ENCODE measurements at regions not wholly inside any gene's neighbourhood (a gene's known extent, or its start where the extent isn't known, plus 50 kb on each side); places are given as distances from the start of the nearest gene placed in this dataset.
A peak's percentile ranks its signal among the peaks of the same experiment; 100 is the strongest.

DNA sequence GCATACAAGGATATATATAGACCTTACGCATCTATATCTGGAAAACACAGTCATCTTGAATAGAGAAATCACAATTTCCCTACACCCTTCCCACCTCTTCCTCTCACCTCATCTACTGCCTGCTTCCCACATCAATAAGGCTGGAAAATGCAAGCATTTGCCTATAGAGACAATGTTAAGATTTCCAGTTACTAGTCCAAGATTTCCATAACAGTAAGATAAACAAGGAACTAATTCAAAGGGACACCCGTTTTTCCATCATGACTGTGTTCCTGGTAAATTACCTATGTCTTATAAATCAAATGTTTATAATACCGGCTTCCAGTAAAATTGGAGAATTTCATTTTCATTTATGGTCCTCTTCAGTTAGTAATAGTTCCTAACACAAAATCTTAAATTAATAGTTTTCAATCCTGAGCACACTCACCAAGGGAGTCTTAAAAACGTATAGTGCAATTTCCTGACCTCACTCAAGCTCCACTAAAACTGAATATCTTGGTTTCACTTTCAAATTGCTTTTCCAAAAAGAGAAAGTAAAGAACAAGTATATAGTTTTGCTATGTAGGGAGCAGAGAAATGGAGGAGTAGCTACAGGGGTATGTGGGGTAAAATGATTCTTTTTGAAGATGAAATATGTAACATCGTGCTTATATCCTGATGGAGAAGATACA, 398.7 kb downstream of the PLPP3 start:
- no peak for DNase-seq

DNA sequence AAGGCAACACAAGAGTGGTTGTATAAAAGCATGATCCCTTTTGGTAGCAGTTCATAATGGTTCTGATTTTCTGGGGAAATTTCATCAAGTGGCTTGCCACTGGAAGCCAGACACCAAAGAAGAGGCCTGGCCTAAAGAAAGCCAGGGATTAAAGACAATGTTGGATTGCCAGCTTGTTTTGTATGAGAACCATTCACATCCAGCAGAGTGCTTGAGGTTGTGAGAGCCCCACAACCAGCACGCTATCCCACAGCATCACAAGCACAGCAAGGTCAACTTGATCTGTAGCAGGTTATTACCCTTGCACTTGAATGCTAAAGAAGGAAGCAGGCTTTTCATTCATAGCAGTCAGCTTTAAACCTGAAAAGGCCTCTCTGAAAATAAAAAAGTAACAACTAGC, 399.8 kb downstream of the PLPP3 start:
- no peak for DNase-seq

DNA sequence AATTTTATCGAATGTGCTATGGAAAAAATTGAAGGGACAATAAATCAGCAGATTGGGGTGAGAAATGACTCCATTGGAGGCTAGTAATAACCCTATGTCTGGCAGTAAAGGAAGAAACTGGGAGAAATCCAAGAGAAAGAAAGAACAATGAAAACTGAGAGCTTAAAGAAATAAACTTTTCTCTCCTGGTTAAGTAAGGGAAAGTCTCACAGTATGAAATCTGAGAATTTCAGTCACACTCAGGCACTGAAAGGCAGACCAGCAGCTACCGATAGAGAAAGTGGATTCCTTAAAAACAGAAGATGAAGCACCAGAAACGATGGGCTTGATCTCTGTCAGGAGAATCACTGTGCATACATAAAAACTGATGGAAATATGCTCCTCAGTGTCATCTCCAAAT, 404.2 kb downstream of the PLPP3 start:
- no peak for DNase-seq

DNA sequence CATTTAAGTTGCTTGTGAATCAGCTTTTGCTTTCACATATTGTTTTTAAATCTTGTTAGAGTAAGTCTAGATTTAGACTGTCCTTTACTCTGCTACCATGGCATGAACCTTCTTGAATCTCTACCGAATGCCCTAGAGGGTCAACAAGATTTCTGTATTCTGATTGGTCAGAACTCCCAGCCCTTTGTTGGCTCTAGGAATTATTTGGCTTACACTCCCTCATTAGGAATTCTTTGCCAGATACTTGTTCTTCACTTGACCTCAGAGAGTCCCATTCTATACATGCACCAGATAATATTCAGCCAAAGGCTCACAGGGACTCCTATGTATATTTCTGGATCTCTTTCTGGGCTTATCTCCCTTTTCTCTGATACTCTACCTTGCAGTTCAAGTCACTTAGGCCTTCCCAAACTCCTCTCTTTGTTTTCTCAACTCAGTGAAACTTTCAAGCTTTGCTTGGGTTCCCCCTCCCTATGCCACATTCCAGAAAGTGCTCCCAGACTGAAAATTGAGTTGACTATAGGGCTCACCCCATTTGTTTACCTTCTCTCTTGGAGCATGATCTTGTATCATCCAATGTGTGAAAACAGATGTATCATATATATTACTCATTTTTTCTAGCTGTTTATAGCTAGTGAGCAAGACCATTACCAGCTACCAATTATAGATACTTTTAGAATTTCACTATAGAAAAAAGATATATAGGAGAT, 405.0 kb downstream of the PLPP3 start:
- no peak for DNase-seq

DNA sequence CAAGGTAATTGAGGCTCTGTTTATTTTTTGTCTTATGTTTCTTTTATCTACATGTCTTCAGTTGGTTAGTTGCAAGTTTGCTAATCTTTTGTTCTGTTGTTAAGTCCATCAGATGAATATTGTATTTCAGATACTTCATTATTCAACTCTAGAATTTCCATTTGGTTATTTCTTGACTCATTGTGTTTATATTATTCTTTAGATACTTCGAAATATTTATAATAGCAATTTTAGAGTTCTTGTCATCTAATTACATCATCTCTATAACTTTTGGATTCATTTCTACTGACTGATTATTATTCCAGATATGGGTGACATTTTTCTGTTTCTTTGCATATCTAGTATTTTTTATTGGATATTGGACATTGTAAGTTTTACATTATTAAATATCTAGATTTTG, 405.6 kb downstream of the PLPP3 start:
- DNase-seq, result no peak

DNA sequence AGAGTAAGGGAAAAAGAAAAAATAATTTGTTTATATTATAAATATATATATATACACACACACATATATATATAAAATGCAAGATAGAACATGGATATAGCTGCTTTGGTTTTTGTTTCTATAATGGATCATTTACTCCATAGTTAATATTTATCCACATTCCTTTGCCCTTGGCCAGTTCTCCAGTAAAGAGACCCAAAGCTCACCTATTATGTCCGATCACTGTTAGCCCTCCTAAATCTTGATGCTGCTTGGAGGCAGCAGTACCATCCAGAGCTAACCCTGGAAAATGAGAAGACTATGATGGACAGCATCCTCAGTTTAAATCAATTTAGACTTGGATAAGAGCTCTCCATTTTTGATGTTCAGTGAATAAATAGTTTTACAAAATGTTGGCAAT, 407.7 kb downstream of the PLPP3 start:
- DNase-seq, result no peak

DNA sequence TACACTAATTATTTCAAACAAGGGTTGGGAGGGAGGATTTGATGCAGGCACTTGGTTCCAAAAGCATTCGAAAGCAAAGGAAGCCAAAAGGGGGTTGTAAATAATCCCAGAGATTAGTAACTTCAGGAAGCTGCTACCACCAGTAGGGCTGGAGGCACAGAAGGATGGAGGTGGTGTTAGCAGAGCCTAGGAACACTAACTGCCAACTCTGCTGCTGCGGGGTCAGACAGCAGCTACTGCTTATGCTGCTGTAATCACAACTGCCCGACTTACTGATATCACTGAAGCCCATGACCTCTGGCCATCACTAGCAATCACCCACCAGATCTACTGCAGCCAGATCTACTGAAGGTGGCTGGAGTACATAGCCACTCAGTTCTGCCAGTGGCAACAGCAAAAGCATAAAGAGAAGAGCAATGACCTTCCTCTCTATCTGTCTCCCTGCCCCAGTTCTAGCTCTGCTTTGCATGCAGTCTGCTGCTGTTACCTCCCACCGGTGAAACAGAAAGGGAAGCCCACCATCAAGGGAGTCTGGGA, 408.5 kb downstream of the PLPP3 start:
- DNase-seq, result no peak

DNA sequence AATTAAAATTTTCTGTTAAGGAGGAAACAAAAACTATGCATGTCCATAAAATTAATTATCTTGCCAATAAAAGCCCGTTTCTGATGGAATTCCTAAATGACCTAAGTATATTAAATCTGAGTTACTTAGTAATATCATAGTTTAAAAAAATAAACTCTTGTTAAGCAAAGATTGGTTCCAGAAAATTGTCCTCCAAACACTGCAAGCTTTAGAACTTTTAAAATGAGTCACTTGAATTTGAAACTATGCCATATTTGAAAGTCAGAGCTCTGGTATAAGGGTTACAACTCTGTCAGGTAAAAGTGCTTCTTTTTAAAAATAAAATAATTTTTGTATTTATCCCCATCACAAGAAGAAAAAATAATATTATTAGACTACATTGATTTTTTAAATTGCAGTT, 409.5 kb downstream of the PLPP3 start:
- DNase-seq, result no peak

DNA sequence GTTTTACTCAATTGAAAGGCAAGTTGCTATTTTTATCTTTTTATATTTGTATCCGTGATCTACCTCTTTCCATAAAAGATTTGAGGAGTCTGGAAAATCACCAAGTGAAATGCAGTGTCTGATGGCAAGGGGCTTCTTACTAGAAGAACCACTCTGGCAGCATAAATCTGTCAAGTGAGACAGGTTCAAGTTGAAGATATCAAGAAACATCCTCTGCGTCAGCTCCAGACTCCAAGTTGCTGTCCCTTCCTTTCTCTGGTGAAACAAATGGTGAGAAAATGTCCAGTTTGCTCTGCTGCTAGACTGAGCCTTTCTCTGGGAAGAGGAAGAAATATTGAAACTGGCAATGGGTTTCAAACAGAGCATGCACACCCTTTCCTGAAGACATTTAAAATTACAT, 411.2 kb downstream of the PLPP3 start:
- DNase-seq, result no peak

DNA sequence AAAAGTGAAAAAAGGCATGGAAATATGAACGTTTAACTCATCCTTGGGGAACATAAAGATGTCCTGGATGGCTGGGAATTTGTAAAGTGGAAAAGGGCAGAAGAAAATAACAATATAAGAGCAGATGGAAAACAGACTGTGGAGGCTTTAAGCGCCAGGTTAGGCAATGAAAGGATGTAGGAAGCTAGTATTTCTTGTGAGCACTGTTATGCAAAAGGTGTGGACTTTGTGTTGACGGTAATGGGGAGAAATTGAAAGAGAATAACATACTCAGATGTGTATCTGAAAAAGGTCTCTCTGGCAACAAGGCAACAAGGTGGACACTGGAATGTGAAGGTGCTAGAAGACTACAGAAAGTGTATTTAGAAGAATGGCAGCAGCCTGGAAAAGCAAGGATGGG, 411.8 kb downstream of the PLPP3 start:
- DNase-seq, result no peak

DNA sequence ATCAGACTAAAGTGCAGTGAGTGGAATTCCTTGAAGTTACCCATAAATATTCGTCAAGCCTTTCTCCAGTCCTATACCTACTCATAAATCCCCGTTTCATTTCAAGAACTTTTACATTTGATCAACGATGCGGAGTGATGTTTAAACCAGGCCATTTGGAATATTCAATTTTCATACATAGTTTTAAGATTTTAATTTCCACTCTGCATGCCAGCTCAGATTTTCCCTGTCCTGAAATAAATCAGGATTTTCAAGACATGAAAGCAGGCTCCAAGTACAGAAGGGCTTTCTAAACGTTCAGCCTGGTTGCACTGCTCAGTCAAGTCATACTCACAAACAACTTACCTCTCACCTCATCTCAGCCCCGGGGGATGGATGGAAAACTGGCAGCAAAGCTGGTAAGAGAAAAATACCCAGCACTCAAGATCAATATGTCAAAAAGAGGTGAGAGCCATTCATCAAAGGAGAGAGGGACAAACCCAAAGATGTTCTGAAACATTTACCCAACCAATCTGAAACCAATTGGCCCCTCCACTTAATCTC, 418.5 kb downstream of the PLPP3 start:
- DNase-seq, result no peak

DNA sequence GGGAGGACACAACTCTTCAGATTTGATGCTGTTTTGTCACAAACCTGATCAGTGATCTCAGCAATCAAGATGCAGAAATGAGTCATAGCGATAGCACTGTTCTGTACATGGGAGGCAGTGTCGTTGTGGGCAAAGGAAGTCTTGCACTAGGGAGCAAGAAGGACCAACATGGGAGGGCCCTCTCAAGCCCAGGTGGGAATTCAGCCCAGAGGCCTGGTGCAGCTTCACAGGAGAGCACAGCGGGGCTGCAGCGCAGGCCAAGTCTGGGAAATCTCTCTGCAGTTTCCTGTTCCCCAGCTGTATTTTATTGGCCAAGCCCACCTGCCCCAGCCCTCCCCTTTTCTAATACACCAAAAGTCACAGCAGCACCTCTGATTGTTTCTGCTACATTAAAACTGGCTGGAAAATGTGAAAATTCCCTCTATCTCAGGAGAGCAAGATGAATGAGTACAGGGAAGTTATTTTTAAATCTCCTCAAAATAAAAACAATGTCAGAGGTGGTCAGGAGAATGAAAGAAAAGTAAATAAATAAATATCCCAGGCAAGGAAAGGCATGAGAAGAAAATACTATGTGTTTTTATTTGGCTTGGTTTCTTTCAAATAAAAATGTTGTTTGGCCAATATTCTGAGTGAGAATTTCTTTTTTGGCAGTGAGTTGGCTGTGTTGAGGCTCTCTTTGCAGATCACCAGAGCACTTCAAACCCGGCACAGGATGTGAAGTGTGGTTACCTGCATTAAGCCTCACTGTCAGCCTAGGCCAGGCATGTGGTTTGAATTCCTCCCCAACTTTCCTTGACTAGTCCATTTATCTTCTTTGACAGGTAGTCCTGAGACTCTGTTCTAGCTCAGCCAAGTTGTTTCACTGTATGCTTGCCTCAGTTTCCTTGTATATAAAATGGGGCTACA, 422.1 kb downstream of the PLPP3 start:
- peak; percentile 75 for DNase-seq

DNA sequence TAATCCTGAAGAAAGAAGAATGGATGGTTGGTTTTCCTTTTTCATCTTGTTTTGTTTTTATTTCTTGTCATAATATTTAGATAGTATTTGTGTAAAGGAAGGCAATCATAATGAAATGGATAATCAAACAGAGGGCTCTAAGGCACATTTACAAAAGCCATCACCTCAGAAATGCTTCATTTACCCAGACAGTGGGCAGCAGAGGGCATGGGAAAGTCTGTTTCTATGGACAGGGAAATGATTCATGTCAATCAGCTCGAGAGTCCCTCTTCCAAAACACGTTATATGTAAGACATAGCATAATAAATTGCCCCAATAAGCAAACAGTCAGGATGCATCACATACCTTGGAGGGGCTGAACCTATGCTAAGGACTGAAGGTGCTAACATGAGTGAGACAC, 426.1 kb downstream of the PLPP3 start:
- no peak for DNase-seq

DNA sequence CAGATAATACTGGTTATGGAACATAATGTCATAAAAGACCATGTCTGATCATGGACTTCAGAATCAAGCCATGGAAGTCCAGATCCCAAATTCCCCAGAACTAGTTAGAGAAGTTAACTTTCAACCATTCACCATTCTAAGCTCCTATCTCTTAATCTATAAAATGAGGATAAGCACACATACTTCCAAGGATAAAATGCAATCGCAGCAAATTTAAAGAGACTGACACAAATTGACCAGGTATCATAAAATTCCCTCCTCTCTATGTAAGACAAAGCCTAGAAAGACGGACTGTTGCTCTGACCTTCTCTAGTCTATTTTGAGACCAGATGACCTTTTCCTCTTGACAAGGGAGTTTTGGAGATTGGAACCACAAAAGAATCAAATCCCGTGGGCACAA, 426.7 kb downstream of the PLPP3 start:
- no peak for DNase-seq

DNA sequence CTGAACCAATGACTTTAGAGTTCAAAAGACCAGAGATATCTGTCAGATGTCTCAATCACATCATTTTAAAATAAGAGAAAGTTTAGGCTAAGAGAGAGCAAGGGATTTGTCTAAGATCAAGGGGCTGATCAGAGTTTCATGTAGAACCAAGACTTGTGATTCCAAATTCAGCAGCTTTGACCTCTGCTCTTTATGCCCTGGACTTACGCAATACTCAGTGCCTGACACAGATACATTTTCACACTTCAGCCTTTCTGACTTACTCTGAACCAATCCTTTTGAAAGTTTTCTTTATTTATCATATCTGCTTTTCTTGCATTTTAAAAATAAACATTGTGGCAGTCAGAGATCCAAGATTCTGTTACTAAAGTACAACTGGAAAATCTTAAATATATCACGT, 428.0 kb downstream of the PLPP3 start:
- DNase-seq, result no peak

DNA sequence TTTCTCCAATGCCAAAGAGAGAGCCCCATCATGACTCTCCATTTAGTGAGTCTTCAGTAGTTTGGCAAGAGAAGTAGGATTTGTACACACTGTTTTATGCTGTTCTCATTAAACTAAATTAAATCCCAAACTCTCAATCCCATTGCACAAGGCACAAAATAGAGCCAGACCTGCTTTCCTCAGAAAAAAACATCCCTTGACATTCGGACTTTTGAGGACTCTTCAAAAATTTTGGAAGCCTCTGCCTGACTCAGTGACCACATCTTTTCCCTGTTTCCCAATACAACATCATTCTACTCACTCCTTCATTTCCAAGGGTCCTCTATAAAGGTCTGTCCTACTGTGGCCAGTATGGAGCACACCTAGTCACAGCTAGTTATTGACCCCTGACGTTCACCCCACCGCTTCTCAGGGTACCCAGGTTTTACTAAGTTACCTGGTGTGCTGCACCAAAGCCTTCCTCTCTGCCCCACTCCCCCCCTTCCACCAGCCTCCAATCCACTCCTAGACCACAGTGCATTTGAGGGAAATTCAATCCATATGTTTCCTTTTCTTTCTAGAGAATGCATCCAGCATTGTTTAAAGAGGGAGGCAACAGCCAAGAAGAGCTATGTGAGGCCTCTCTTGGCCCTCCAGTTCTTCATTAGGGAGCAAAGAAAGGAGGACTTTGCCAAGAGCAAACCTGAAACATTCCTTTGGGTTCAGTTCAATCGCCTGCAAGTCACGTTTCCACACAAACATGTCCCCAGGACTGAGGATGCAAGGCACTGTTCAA, 428.7 kb downstream of the PLPP3 start:
- DNase-seq, result no peak

DNA sequence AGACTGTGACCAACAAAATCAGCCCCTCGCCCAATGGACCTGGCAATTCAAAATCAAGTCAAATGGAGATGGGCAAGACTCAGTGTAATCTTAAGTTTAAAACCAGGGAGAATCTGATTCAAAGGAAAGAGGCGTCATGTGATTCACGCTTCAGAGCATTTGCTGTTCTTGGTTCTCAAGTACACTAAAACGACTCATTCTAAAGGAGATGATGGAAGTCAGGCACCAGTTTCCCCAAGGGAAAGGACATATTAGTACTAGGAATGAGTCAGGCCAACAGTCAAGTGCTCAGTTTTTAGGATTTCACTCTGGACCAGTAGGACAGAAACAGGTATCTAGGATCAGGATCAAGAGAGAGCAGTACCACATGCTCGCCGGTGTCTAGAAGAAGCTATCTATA, 429.6 kb downstream of the PLPP3 start:
- DNase-seq, result no peak

DNA sequence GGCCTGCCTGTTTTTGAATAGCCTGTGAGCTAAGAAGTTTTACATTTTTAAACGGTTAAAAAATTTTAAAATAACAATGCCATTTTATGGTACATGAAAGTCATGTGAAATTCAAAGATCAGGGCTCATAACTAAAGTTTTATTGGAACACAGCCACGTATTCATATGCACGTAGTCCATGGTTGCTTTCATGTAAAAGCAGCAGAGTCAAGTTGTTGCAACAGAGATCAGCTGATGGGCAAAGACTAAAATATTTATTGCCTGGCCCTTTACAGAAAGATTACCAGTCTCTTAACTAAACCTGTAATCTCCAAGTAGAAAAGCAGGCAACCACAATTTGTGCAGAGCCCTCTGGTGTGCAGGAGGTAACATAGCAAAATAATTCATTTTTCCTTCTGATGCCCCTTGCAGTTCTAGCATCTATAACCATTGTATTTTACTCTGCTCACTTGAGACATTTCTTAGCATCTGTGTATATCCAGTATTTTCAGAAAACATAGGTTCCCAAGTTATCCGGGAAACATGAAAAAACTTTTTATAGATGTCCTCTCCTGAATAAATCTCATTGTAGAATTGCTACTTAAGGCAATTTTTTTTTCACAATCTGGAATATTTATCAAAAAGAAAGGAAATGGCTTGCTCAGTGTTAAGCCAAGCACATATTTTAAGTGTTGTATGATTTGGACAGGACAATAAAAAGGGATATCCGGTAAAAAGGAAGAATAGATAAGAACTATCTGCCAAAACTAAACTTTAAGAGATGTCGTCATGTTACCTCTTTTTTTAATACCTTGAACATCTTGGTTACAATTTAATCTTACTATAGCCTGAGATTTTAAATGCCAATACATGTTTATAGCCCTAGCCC, 430.8 kb downstream of the PLPP3 start:
- no peak for DNase-seq

DNA sequence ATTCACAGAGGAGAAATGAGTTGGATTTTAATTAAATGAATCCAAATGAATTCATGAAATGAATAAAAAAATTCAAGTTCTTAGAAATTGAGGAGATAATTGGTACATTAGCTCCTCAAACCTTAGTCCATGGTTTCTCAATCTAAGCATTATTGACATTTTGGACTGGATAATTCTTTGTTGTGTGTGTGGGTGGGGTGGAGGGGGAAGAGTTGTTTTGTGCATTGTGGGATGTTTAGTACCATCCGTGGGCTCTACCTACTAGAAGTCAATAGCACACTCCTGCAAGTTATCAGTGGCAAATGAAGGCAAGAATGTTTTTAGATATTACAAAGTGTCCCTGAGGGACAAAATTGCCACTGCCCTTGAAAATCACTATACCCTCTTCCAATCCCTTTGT, 431.9 kb downstream of the PLPP3 start:
- DNase-seq, result no peak

DNA sequence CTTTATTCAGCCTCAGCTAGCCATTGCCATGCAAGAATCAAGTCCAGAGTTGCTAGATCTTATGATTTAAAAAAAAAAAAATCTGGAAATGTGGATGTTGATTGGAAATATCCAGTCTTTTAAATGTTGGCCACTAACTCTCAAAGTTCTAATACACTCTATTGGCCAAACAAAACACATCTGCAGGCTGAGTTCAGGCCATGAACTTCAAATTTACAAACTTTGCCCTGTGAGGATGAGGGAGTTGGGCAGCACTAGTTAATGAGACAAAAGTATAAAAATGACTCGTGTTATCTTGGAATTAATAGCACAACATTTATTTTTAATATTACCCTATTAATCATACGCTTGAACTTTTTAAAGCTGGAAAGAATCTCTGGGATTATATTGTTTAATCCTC, 432.3 kb downstream of the PLPP3 start:
- DNase-seq, result no peak

DNA sequence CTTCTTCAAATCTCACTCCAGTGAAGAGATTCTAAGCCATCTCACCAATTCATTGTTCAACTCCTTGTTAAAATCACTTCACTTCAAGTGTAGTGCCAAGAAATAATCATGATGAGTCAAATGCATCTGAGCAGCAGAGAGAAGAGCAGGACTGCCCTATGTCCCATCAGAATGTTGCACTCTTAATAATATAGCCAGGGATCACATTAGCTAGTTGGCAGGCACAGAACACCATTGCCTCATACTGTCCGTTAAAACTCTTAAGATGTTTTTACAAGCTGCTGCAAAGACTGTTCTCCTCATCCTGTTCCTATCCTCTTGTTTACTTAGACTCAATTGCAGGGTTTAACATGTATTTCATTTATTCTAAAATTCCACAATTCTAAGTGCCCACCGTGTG, 432.9 kb downstream of the PLPP3 start:
- DNase-seq, result no peak

DNA sequence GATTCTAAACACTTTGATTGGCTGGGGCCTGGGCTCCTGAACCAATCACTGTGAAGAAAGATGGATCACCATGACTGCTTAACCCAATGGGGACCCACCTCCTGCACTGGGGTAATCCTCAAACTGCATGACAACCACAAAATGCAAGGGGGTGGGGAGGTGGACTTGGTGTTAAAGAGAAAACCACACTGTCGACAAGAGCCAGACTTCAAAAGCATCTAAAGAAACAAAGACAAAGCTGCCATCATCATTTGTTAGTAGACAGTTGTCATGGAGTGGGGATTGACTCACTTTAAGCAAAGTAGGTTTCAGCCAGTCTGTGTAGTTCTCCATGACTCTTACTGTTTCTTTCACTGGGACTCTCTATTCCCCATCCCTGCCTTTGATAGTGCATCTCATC, 433.8 kb downstream of the PLPP3 start:
- DNase-seq, result no peak
